ENCODE measurements at regions not wholly inside any gene's neighbourhood (a gene's known extent, or its start where the extent isn't known, plus 50 kb on each side); places are given as distances from the start of the nearest gene placed in this dataset.

DNA sequence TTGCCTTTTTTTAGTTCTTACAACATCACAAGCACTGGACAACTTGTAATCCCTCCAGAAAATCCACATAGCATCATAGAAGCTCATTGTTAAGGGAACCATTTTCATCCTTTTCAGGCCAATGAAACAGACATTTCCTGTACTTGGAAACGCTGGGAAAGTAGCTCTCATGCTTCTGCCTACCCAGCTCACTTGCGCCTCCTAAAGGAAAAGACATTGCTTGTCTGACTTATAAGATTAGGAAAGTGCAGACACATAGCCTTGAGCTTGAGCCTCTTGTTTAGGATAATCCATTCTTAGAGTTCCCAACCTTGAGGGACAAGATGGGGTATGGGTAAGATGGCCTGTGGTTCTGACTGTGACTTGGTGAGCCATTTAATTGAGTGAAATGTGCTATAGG, 589.5 kb downstream of the NOVA1 start:
- DNase-seq (no peak), ATAC-seq (replicated peaks in 1 of 4) (no peak)
- Histone ChIP-seq H3K9me3 (no peaks in the 10 kb centered on the region), H3K27me3 (replicated peaks in 1 of 2; ENCODE audit: control insufficient read depth in 2 of 2, extremely low read depth in 1 of 2, insufficient read depth in 2 of 2, low read length in 1 of 2) (no peaks in the 10 kb centered on the region), H3K36me3 (ENCODE audit: control insufficient read depth in 2 of 2, extremely low read depth in 1 of 2, insufficient read depth in 1 of 2, low read length in 1 of 2) (no peaks in the 10 kb centered on the region), H3K4me3 (ENCODE audit: control insufficient read depth in 1 of 2, extremely low read depth in 1 of 2, low read length in 1 of 2) (no peak overlapping the region), H3K4me1 (ENCODE audit: control insufficient read depth in 1 of 2, extremely low read depth in 1 of 2, insufficient read depth in 2 of 2, low read length in 2 of 2) (no peaks in the 10 kb centered on the region), H3K27ac (ENCODE audit: low read length) (no peak overlapping the region)
- H3K9me3 Mint-ChIP-seq, result peaks cover 16 to 21% (median 19%) of the 10 kb centered on the region in 3 donors
- no peak overlapping the region for H3K27ac Mint-ChIP-seq
- H3K4me3 Mint-ChIP-seq, result no peak overlapping the region
- no CpG with 5 or more reads among the region's 2 CpGs for WGBS (ENCODE audit: insufficient coverage)
- no peaks in the 10 kb centered on the region for H3K36me3 Mint-ChIP-seq
- H3K27me3 Mint-ChIP-seq, result no peaks in the 10 kb centered on the region
- CTCF ChIA-PET, result no interaction called here
- POLR2A ChIA-PET, result interaction anchor here in 1 of 2 donors (0.6 kb wide), 1 partner anchor 631 kb away, joined by 3 read pairs; no protein-coding TSS in a partner anchor
- no peaks in the 10 kb centered on the region for H3K4me1 Mint-ChIP-seq

DNA sequence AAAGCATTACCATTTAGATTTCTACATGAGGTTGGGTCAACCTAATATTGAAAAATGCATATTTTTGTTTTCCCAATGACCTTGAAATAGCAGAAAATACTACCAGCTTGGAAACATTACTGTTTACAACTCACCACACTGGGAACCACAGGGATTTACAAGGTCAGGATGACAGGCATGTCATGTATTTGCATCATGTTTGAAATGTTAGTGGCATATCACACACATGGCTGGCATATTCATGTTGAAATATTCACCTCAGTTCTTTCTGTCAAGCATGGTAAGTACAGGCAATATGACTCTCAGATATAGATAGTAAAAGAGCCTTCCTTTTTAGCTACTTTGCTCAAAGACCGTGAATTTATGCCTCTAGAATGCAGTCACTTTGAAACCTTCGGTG, 593.5 kb downstream of the NOVA1 start:
- no peaks in the 10 kb centered on the region for H3K27me3 ChIP-seq (replicated peaks in 1 of 2; ENCODE audit: control insufficient read depth in 2 of 2, extremely low read depth in 1 of 2, insufficient read depth in 2 of 2, low read length in 1 of 2)
- no peak overlapping the region for H3K27ac ChIP-seq (ENCODE audit: low read length)
- Mint-ChIP-seq H3K9me3 (peaks cover 0 to 14% (median 8%) of the 10 kb centered on the region in 3 donors), H3K4me3 (no peak overlapping the region), H3K27me3 (no peaks in the 10 kb centered on the region), H3K27ac (no peak overlapping the region), H3K36me3 (no peaks in the 10 kb centered on the region), H3K4me1 (no peaks in the 10 kb centered on the region)
- DNase-seq (no peak), ATAC-seq (replicated peaks in 1 of 4) (no peak)
- no peaks in the 10 kb centered on the region for H3K9me3 ChIP-seq
- no peaks in the 10 kb centered on the region for H3K4me1 ChIP-seq (ENCODE audit: control insufficient read depth in 1 of 2, extremely low read depth in 1 of 2, insufficient read depth in 2 of 2, low read length in 2 of 2)
- no peaks in the 10 kb centered on the region for H3K36me3 ChIP-seq (ENCODE audit: control insufficient read depth in 2 of 2, extremely low read depth in 1 of 2, insufficient read depth in 1 of 2, low read length in 1 of 2)
- WGBS (ENCODE audit: insufficient coverage), result 53% methylated on average over 2 of the region's 2 CpGs
- POLR2A ChIA-PET, result no interaction called here
- no peak overlapping the region for H3K4me3 ChIP-seq (ENCODE audit: control insufficient read depth in 1 of 2, extremely low read depth in 1 of 2, low read length in 1 of 2)
- CTCF ChIA-PET, result no interaction called here

DNA sequence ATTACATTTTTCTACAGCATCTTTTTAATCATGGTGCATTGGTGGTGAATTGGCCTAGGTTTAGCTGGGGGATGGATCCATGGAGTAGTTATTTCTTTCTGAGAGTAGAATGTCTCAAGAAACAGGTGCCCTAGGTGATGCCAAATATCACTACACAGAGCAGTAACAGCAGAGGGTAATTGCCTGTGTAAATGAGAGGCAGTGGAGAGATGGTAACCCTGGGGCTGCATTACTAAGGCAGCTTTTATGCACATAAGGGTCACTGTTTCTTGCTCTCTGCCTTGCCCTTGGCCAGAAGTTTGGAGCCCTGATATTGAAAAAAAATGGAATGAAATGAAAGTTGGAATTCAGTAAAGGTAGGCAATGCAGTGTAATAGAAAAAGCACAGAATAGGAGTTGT, 604.0 kb downstream of the NOVA1 start:
- Mint-ChIP-seq H3K9me3 (peaks cover 23 to 27% (median 26%) of the 10 kb centered on the region in 3 donors), H3K4me1 (no peaks in the 10 kb centered on the region), H3K4me3 (no peak overlapping the region), H3K36me3 (no peaks in the 10 kb centered on the region), H3K27ac (no peak overlapping the region), H3K27me3 (no peaks in the 10 kb centered on the region)
- Histone ChIP-seq H3K27ac (ENCODE audit: low read length) (no peak overlapping the region), H3K36me3 (ENCODE audit: control insufficient read depth in 2 of 2, extremely low read depth in 1 of 2, insufficient read depth in 1 of 2, low read length in 1 of 2) (no peaks in the 10 kb centered on the region), H3K27me3 (replicated peaks in 1 of 2; ENCODE audit: control insufficient read depth in 2 of 2, extremely low read depth in 1 of 2, insufficient read depth in 2 of 2, low read length in 1 of 2) (no peaks in the 10 kb centered on the region), H3K4me3 (ENCODE audit: control insufficient read depth in 1 of 2, extremely low read depth in 1 of 2, low read length in 1 of 2) (no peak overlapping the region), H3K4me1 (ENCODE audit: control insufficient read depth in 1 of 2, extremely low read depth in 1 of 2, insufficient read depth in 2 of 2, low read length in 2 of 2) (no peaks in the 10 kb centered on the region), H3K9me3 (no peaks in the 10 kb centered on the region)
- CTCF ChIA-PET, result no interaction called here
- POLR2A ChIA-PET, result no interaction called here
- DNase-seq (no peak), ATAC-seq (replicated peaks in 1 of 4) (no peak)

DNA sequence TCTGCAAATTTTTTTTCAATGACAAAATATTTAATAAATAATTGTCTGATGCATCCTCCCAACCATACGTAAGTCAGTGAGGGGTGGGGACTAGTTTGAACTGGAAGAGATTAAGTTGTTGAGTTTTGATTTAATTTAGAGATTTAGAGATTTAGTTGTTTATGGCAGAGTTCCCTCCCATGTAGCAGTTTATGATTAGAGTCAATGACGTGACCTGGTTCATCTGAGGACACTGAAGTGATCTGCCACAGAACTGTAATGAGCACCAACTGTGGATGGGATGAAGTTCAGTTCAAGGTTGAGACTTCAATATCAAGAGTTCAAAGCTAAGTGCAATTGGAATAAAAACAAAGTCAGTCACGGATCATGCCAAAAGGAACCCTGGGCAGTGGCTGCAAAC, 609.3 kb downstream of the NOVA1 start:
- ATAC-seq (replicated peaks in 1 of 4) (no peak), DNase-seq (no peak)
- Histone ChIP-seq H3K4me1 (ENCODE audit: control insufficient read depth in 1 of 2, extremely low read depth in 1 of 2, insufficient read depth in 2 of 2, low read length in 2 of 2) (no peaks in the 10 kb centered on the region), H3K4me3 (ENCODE audit: control insufficient read depth in 1 of 2, extremely low read depth in 1 of 2, low read length in 1 of 2) (no peak overlapping the region), H3K27ac (ENCODE audit: low read length) (no peak overlapping the region), H3K9me3 (no peaks in the 10 kb centered on the region), H3K36me3 (ENCODE audit: control insufficient read depth in 2 of 2, extremely low read depth in 1 of 2, insufficient read depth in 1 of 2, low read length in 1 of 2) (no peaks in the 10 kb centered on the region), H3K27me3 (replicated peaks in 1 of 2; ENCODE audit: control insufficient read depth in 2 of 2, extremely low read depth in 1 of 2, insufficient read depth in 2 of 2, low read length in 1 of 2) (no peaks in the 10 kb centered on the region)
- ChIA-PET CTCF (no interaction called here), POLR2A (no interaction called here)
- H3K4me1 Mint-ChIP-seq, result no peaks in the 10 kb centered on the region
- H3K36me3 Mint-ChIP-seq, result no peaks in the 10 kb centered on the region
- H3K4me3 Mint-ChIP-seq, result no peak overlapping the region
- no peak overlapping the region for H3K27ac Mint-ChIP-seq
- H3K27me3 Mint-ChIP-seq, result no peaks in the 10 kb centered on the region
- peaks cover 17 to 48% (median 22%) of the 10 kb centered on the region in 3 donors for H3K9me3 Mint-ChIP-seq
- WGBS (ENCODE audit: insufficient coverage), result 63% methylated on average over 2 of the region's 3 CpGs

DNA sequence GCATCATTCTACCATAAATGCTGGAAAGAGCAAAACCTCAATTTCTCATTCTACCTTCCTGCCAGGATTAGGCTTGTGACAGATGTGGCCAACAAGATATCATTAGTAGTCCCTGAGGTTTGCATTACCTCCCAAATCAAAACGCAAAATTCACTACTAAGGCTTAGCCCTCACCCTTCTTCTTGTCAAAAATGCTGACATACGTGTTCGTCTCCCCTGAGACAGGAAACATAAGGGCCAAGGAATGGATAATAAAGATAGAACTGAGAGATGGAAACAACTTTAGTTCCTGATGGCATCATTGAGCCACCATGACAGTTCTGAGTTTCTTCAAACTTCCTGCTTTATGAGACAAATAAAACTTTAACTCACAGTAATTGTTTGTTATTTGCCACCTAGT, 642.1 kb downstream of the NOVA1 start:
- no peak for DNase-seq
- ATAC-seq (replicated peaks in 1 of 4), result no peak
- peaks cover 3% of the 10 kb centered on the region for H3K9me3 ChIP-seq
- no peaks in the 10 kb centered on the region for H3K27me3 Mint-ChIP-seq
- H3K27ac Mint-ChIP-seq, result no peak overlapping the region
- H3K27ac ChIP-seq (ENCODE audit: low read length), result no peak overlapping the region
- no peak overlapping the region for H3K4me3 ChIP-seq (ENCODE audit: control insufficient read depth in 1 of 2, extremely low read depth in 1 of 2, low read length in 1 of 2)
- H3K9me3 Mint-ChIP-seq, result peaks cover 25 to 28% (median 27%) of the 10 kb centered on the region in 3 donors
- H3K36me3 Mint-ChIP-seq, result no peaks in the 10 kb centered on the region
- H3K27me3 ChIP-seq (replicated peaks in 1 of 2; ENCODE audit: control insufficient read depth in 2 of 2, extremely low read depth in 1 of 2, insufficient read depth in 2 of 2, low read length in 1 of 2), result no peaks in the 10 kb centered on the region
- CTCF ChIA-PET, result no interaction called here
- no peak overlapping the region for H3K4me3 Mint-ChIP-seq
- no peaks in the 10 kb centered on the region for H3K4me1 ChIP-seq (ENCODE audit: control insufficient read depth in 1 of 2, extremely low read depth in 1 of 2, insufficient read depth in 2 of 2, low read length in 2 of 2)
- POLR2A ChIA-PET, result no interaction called here
- no peaks in the 10 kb centered on the region for H3K36me3 ChIP-seq (ENCODE audit: control insufficient read depth in 2 of 2, extremely low read depth in 1 of 2, insufficient read depth in 1 of 2, low read length in 1 of 2)
- no peaks in the 10 kb centered on the region for H3K4me1 Mint-ChIP-seq
- no CpG with 5 or more reads among the region's 3 CpGs for WGBS (ENCODE audit: insufficient coverage)

DNA sequence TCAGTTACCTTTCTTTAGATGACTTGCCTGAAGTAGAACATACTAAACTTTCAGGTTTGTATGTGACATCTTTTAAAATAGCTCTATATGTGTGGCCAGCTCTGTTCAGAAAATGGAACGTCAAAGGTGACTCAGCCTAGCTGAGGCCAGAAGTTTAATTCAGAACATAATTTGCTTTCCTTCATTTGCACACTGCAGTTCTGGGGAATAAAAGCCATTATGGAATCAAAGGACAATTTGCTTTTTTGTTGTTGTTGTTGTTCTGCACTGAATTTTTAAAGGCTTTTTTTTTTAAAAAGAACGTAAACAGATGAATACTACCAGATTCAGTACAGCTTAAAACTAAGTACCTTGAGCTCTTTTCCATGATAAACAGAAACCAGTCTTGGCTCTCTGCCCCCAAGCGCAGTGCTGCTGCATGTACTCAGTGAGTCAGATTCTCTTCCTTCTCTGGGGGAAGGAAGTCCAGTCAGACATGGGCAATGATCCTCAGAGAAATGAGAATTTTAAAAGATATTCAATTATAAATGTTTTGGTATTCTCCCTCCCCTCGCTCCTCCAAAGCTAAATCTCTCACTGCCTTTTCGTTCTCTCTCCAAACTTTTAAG, 644.2 kb downstream of the NOVA1 start:
- H3K4me3 ChIP-seq (ENCODE audit: control insufficient read depth in 1 of 2, extremely low read depth in 1 of 2, low read length in 1 of 2), result no peak overlapping the region
- no peak for DNase-seq
- no peak overlapping the region for H3K27ac Mint-ChIP-seq
- H3K27me3 ChIP-seq (replicated peaks in 1 of 2; ENCODE audit: control insufficient read depth in 2 of 2, extremely low read depth in 1 of 2, insufficient read depth in 2 of 2, low read length in 1 of 2), result no peaks in the 10 kb centered on the region
- no peak for ATAC-seq (replicated peaks in 1 of 4)
- H3K27ac ChIP-seq (ENCODE audit: low read length), result no peak overlapping the region
- H3K4me1 ChIP-seq (ENCODE audit: control insufficient read depth in 1 of 2, extremely low read depth in 1 of 2, insufficient read depth in 2 of 2, low read length in 2 of 2), result no peaks in the 10 kb centered on the region
- H3K36me3 Mint-ChIP-seq, result no peaks in the 10 kb centered on the region
- H3K4me1 Mint-ChIP-seq, result no peaks in the 10 kb centered on the region
- peaks cover 31 to 35% (median 33%) of the 10 kb centered on the region in 3 donors for H3K9me3 Mint-ChIP-seq
- H3K9me3 ChIP-seq, result no peaks in the 10 kb centered on the region
- no peaks in the 10 kb centered on the region for H3K27me3 Mint-ChIP-seq
- no CpG with 5 or more reads among the region's 5 CpGs for WGBS (ENCODE audit: insufficient coverage)
- CTCF ChIA-PET, result no interaction called here
- H3K36me3 ChIP-seq (ENCODE audit: control insufficient read depth in 2 of 2, extremely low read depth in 1 of 2, insufficient read depth in 1 of 2, low read length in 1 of 2), result no peaks in the 10 kb centered on the region
- no peak overlapping the region for H3K4me3 Mint-ChIP-seq
- POLR2A ChIA-PET, result no interaction called here

DNA sequence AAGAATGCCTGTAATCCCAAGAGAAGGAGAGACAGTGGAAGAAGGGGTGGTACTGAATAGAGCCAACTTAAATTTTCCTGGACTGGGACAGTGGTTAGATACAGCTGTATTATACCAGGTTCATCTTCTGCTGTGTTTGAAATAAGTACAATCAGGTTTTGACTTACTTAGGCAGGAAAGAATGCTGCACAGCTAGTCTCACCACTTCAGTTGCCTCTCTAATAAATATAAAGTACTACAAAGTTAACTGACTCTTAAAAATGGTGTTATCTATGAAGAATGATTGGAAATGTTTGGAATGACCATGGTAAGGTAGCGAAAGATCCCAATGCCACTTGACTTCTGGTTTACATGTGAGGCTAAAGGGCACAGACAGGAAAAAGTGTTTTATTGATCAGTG, 652.1 kb downstream of the NOVA1 start:
- ATAC-seq (replicated peaks in 1 of 4) (no peak), DNase-seq (no peak)
- Mint-ChIP-seq H3K27ac (no peak overlapping the region), H3K36me3 (no peaks in the 10 kb centered on the region), H3K4me3 (no peak overlapping the region), H3K27me3 (no peaks in the 10 kb centered on the region), H3K4me1 (no peaks in the 10 kb centered on the region), H3K9me3 (peaks cover 9 to 16% (median 13%) of the 10 kb centered on the region in 3 donors)
- WGBS (ENCODE audit: insufficient coverage), result 50% methylated on average over 1 of the region's 1 CpG
- Histone ChIP-seq H3K4me1 (ENCODE audit: control insufficient read depth in 1 of 2, extremely low read depth in 1 of 2, insufficient read depth in 2 of 2, low read length in 2 of 2) (no peaks in the 10 kb centered on the region), H3K36me3 (ENCODE audit: control insufficient read depth in 2 of 2, extremely low read depth in 1 of 2, insufficient read depth in 1 of 2, low read length in 1 of 2) (no peaks in the 10 kb centered on the region), H3K27me3 (replicated peaks in 1 of 2; ENCODE audit: control insufficient read depth in 2 of 2, extremely low read depth in 1 of 2, insufficient read depth in 2 of 2, low read length in 1 of 2) (no peaks in the 10 kb centered on the region), H3K4me3 (ENCODE audit: control insufficient read depth in 1 of 2, extremely low read depth in 1 of 2, low read length in 1 of 2) (no peak overlapping the region), H3K27ac (ENCODE audit: low read length) (no peak overlapping the region), H3K9me3 (no peaks in the 10 kb centered on the region)
- POLR2A ChIA-PET, result no interaction called here
- CTCF ChIA-PET, result interaction anchor here in 1 of 2 donors (0.6 kb wide), 1 partner anchor 107 kb away, joined by 4 read pairs; no protein-coding TSS in a partner anchor
